ENCODE measurements at regions not wholly inside any gene's neighbourhood (a gene's known extent, or its start where the extent isn't known, plus 50 kb on each side); places are given as distances from the start of the nearest gene placed in this dataset.

GRCh38 chr5:62720031-62720441, 141.4 kb downstream of the LRRC70 start:
- intact Hi-C loops (cut with DNase I) = no loop called here
- no peak for DNase-seq (ENCODE audit: low spot score)

- intact Hi-C loops (cut with DNase I) = no loop called here
- DNase-seq (ENCODE audit: low spot score) = no peak
Measured at GRCh38 chr5:62719061-62719720, 140.6 kb downstream of the LRRC70 start.

- no peak for DNase-seq (ENCODE audit: low spot score)
- intact Hi-C loops (cut with DNase I) = no loop called here
Measured at GRCh38 chr5:62718324-62718723, 139.7 kb downstream of the LRRC70 start.

GRCh38 chr5:62717301-62717933, 138.8 kb downstream of the LRRC70 start:
- no peak for DNase-seq (ENCODE audit: low spot score)
- intact Hi-C loops (cut with DNase I) = no loop called here

- no peak for DNase-seq (ENCODE audit: low spot score)
- intact Hi-C loops (cut with DNase I) = no loop called here
Measured at GRCh38 chr5:62714296-62714695, 135.7 kb downstream of the LRRC70 start.

- no peak for DNase-seq (ENCODE audit: low spot score)
- intact Hi-C loops (cut with DNase I) = no loop called here
Measured at GRCh38 chr5:62708481-62709325, 130.1 kb downstream of the LRRC70 start.

GRCh38 chr5:62707563-62707962, 128.9 kb downstream of the LRRC70 start:
- intact Hi-C loops (cut with DNase I) = no loop called here
- DNase-seq (ENCODE audit: low spot score) = no peak

GRCh38 chr5:62707131-62707530, 128.5 kb downstream of the LRRC70 start:
- DNase-seq (ENCODE audit: low spot score) = no peak
- intact Hi-C loops (cut with DNase I) = no loop called here

- DNase-seq (ENCODE audit: low spot score) = no peak
- intact Hi-C loops (cut with DNase I) = no loop called here
Measured at GRCh38 chr5:62705022-62705421, 126.4 kb downstream of the LRRC70 start.

GRCh38 chr5:62702126-62702525, 123.5 kb downstream of the LRRC70 start:
- no peak for DNase-seq (ENCODE audit: low spot score)
- intact Hi-C loops (cut with DNase I) = no loop called here

GRCh38 chr5:62701036-62701435, 122.4 kb downstream of the LRRC70 start:
- intact Hi-C loops (cut with DNase I) = no loop called here
- no peak for DNase-seq (ENCODE audit: low spot score)

GRCh38 chr5:62698756-62699155, 120.1 kb downstream of the LRRC70 start:
- no peak for DNase-seq (ENCODE audit: low spot score)
- intact Hi-C loops (cut with DNase I) = no loop called here

GRCh38 chr5:62695274-62695673, 116.7 kb downstream of the LRRC70 start:
- no peak for DNase-seq (ENCODE audit: low spot score)
- intact Hi-C loops (cut with DNase I) = no loop called here

- intact Hi-C loops (cut with DNase I) = no loop called here
Measured at GRCh38 chr5:62692946-62693713, 114.5 kb downstream of the LRRC70 start.

GRCh38 chr5:62691946-62692345, 113.3 kb downstream of the LRRC70 start:
- intact Hi-C loops (cut with DNase I) = no loop called here
- DNase-seq (ENCODE audit: low spot score) = no peak

More at GRCh38 chr5:62692946-62693713, 114.5 kb downstream of the LRRC70 start:
- DNase-seq (ENCODE audit: low spot score) = no peak

GRCh38 chr5:62690421-62690820, 111.8 kb downstream of the LRRC70 start:
- no peak for DNase-seq (ENCODE audit: low spot score)
- intact Hi-C loops (cut with DNase I) = no loop called here

GRCh38 chr5:62689599-62690368, 111.2 kb downstream of the LRRC70 start:
- DNase-seq (ENCODE audit: low spot score) = no peak

GRCh38 chr5:62686692-62687091, 108.1 kb downstream of the LRRC70 start:
- intact Hi-C loops (cut with DNase I) = no loop called here
- no peak for DNase-seq (ENCODE audit: low spot score)

More at GRCh38 chr5:62689599-62690368, 111.2 kb downstream of the LRRC70 start:
- intact Hi-C loops (cut with DNase I) = no loop called here

GRCh38 chr5:62685221-62685620, 106.6 kb downstream of the LRRC70 start:
- DNase-seq (ENCODE audit: low spot score) = no peak
- intact Hi-C loops (cut with DNase I) = no loop called here
